ENCODE measurements at regions not wholly inside any gene's neighbourhood (a gene's known extent, or its start where the extent isn't known, plus 50 kb on each side); places are given as distances from the start of the nearest gene placed in this dataset.

DNA sequence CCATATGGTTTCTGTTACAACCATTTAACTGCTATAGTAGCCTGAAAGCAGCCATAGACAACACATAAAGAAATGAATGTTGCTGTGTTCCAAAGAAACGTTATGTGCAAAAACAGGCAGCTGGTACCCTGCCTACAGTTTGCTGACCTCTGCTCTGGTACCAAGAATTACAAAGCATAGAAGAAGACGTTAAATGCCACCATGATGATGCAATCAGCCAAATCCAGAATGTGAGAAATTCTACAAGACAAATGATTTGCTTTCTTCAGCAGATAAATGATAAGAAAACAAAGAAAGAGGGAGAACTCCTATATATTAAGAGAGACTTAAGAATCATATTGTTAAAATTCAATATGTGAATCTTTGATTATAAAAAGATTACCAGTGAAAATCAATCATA is 97.8 kb upstream of the PDE4B start:
- TF ChIP-seq, protein P1, sequence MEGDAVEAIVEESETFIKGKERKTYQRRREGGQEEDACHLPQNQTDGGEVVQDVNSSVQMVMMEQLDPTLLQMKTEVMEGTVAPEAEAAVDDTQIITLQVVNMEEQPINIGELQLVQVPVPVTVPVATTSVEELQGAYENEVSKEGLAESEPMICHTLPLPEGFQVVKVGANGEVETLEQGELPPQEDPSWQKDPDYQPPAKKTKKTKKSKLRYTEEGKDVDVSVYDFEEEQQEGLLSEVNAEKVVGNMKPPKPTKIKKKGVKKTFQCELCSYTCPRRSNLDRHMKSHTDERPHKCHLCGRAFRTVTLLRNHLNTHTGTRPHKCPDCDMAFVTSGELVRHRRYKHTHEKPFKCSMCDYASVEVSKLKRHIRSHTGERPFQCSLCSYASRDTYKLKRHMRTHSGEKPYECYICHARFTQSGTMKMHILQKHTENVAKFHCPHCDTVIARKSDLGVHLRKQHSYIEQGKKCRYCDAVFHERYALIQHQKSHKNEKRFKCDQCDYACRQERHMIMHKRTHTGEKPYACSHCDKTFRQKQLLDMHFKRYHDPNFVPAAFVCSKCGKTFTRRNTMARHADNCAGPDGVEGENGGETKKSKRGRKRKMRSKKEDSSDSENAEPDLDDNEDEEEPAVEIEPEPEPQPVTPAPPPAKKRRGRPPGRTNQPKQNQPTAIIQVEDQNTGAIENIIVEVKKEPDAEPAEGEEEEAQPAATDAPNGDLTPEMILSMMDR (IDR thresholded peaks at IDR 0.05; ENCODE audit: insufficient read depth, low read depth, low read length) = no peak
- TF ChIP-seq EZH2 (IDR thresholded peaks at IDR 0.05; ENCODE audit: insufficient read depth, low read length) = no peak

All from astrocyte (in vitro differentiated cells and primary cell).